Esophagus (tissue), 2 donors: ENCODE measurements at regions not wholly inside any gene's neighbourhood (a gene's known extent, or its start where the extent isn't known, plus 50 kb on each side); places are given as distances from the start of the nearest gene placed in this dataset.

Experiments
- H3K27ac ChIP-seq, 2 donors: one replicate each; pipeline ENCODE4 v1.5.1; 2013; ENCODE audit warnings: low read depth in 2 of 2, mild to moderate bottlenecking in 2 of 2, inconsistent platforms in 1 of 2, low read length in 1 of 2, moderate library complexity in 1 of 2
- H3K27me3 ChIP-seq, 2 donors: one replicate each; pipeline ENCODE4 v1.6.1; 2013; ENCODE audit warnings: low read length in 2 of 2, control low read depth in 1 of 2, mild to moderate bottlenecking in 1 of 2; ENCODE audit not compliant: insufficient read depth in 2 of 2, control insufficient read depth in 1 of 2
- H3K36me3 ChIP-seq, 2 donors: one replicate each; pipeline ENCODE4 v1.6.1; 2013; ENCODE audit warnings: low read length in 1 of 2; ENCODE audit not compliant: control insufficient read depth in 2 of 2, insufficient read depth in 2 of 2
- H3K4me1 ChIP-seq, 2 donors: one replicate each; pipeline ENCODE4 v1.6.1; 2013; ENCODE audit warnings: low read length in 1 of 2; ENCODE audit not compliant: control insufficient read depth in 2 of 2, insufficient read depth in 2 of 2
- H3K4me3 ChIP-seq, 2 donors: one replicate each; pipeline ENCODE4 v1.5.1; 2013; ENCODE audit warnings: low read length in 2 of 2, mild to moderate bottlenecking in 2 of 2, low read depth in 1 of 2, moderate library complexity in 1 of 2
- H3K9me3 ChIP-seq, 2 donors: one replicate each; pipeline ENCODE4 v1.6.1; 2013; ENCODE audit warnings: mild to moderate bottlenecking in 2 of 2, low read depth in 1 of 2, low read length in 1 of 2, moderate library complexity in 1 of 2; ENCODE audit not compliant: control insufficient read depth in 2 of 2, insufficient read depth in 1 of 2
- WGBS, 2 donors: extraction: QIAGEN DNeasy Blood & Tissue Kit; methylation state at CpG; one replicate each; pipeline ENCODE4 v1.1.7; 2013; 5-methylcytosine and 5-hydroxymethylcytosine counted together
- donor health status: healthy with polysubstance abuse.
- donor health status: Bipolar disorder and iron deficiency.

DNA sequence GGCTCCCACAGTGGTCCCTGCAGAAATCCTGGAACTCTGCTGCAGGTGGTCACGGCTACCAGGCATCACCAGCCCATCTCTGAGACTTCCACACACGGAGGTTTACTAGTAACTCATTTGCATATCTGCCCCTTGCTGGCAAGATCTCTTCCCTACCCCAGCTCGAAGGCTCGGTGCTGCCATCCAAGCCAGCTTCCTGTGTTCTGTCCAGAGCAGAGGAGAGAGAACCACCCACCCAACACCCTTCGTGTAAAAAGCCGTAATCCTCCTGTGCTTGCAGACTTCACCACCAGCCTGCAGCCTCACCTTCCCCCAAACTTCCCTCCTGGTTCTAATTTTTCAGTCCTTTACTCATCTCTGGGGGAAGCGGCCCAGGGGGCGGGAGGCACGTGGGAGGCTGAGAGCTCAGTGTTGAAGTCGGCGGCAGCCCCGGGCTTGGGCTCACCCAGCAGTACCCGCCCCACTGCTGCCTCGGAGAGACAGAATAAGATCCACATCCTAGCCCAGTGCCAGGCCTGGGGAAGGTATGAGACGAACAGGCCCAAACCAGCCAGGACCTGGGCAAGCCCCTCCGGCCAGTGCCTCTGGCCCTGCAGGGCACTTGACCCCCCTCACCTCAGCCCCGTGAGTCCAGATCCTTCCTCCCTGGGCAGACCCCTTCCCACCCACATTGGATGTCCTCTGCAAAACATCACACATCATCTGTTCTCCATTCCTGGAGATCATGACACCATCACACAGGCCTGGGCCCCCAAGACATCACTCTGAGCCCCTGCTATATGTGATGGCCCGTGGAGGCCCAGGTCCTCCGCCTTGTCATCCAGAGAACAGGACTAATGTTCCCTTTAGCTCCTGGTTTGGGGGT, 145.8 kb upstream of the ID2 start:
- peak overlapping the region in 1 of 2 donors; percentile 74 for H3K27ac ChIP-seq
- no peaks in the 10 kb centered on the region for H3K36me3 ChIP-seq

DNA sequence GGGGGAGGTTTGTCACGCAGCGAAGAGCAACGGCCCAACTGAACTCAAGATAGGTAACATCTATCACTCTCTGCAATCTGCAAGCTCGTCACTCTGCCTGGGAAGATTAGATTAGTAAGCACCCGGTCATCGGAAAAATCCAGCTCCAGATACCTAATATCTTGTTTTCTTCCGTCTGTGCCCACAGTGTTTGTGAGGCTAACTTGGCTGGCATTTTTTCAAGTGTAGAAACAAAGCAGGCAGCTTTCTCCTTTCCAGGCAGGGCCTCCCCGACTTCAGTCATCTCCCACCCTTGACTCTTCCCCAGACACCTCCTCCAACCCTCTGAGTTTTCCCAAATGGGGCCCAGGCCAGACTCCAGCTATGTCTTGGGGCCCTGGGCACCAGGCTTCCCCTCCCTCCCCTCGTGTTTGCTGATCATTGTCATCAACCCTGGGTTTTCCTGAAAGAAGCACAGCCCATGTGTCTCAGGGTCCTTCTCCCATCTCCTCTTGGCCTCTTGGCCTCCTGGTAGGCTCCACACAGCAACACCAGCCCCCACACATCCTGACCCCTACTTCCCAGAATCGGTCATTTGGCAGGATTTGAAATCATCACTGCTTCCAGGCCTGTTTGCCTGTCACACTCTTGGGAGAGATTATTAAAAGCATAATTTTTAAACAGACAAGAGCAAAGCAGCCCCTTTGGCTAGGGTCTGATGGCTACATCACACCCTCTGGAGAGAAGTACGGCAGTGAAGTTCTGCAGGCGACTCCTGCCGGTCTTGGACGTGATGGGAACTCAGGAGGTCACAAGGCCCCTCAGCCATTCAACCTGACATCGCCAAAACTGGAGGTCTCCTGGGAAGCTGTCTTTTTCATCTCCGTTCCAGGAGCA, 144.9 kb upstream of the ID2 start:
- 80 to 81% methylated on average over 16 of the region's 16 CpGs for WGBS, 2 donors
- Histone ChIP-seq H3K27ac (peak overlapping the region in 1 of 2 donors; percentile 0), H3K4me1 (peaks cover 3 to 43% of the 10 kb centered on the region in 2 donors)

More for the DNA sequence above, 145.8 kb upstream of the ID2 start:
- Histone ChIP-seq H3K9me3 (peaks cover 0 to 2% of the 10 kb centered on the region in 2 donors), H3K27me3 (no peaks in the 10 kb centered on the region), H3K4me1 (peaks cover 3 to 43% of the 10 kb centered on the region in 2 donors), H3K4me3 (no peak overlapping the region)
- WGBS, 2 donors: 60 to 72% methylated on average over 19 of the region's 19 CpGs

DNA sequence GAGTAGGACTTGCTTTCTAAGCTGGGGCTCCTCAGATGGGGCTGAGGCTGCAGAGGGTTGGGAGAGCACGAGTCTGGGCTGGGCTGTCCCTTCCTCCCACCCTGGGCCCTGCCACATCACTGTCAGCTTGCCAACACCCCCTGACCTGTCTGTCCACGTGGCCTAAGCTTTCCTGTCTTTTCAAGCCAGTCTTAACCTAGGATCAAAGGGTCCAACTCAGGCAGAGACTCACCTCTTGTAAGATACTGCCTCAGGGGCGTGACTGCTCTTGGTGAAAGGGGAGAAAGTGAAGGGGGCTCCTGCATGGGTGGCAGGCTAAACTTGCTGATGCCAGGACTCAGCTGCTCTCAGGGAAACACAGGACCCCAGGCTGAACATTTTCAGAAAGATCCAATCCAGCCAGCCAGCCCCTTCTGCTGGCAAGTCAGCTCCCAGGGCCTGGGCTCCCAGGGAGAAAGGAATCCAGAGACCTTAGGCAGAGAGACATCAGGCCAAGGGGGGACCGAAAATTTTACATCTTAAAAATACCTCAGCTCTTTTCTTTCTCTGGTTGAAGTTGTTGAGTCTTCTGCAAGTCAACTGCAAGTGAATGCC, 144.2 kb upstream of the ID2 start:
- Histone ChIP-seq H3K4me1 (peaks cover 3 to 43% of the 10 kb centered on the region in 2 donors), H3K36me3 (no peaks in the 10 kb centered on the region), H3K27ac (no peak overlapping the region), H3K4me3 (no peak overlapping the region), H3K9me3 (no peaks in the 10 kb centered on the region), H3K27me3 (no peaks in the 10 kb centered on the region)
- 72 to 79% methylated on average over 4 of the region's 4 CpGs for WGBS, 2 donors

More for the DNA sequence above, 144.9 kb upstream of the ID2 start:
- Histone ChIP-seq H3K9me3 (no peaks in the 10 kb centered on the region), H3K36me3 (no peaks in the 10 kb centered on the region), H3K4me3 (no peak overlapping the region), H3K27me3 (no peaks in the 10 kb centered on the region)

DNA sequence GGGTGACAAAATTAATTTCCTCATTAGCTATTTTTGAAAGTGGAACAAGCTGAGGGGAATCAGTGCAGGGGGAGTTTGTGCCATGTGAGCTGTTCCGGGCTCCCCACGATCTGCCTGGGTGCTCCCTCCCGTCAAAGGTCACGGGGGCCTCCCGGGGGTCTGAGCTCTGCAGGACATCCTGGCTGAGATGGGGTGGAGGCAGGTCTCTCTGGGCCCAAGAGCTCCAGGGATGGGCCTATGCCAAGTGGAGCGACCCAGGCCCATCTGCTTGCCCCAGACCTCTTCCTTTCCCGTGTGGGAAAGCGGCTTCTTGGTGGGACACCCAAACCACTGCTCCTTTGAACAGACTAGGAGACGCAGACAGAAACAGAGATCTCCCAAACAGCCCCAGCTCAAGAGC, 143.3 kb upstream of the ID2 start:
- Histone ChIP-seq H3K27ac (no peak overlapping the region), H3K9me3 (no peaks in the 10 kb centered on the region), H3K4me3 (no peak overlapping the region), H3K27me3 (no peaks in the 10 kb centered on the region), H3K36me3 (no peaks in the 10 kb centered on the region), H3K4me1 (peaks cover 3 to 43% of the 10 kb centered on the region in 2 donors)
- 84 to 90% methylated on average over 9 of the region's 9 CpGs for WGBS, 2 donors

DNA sequence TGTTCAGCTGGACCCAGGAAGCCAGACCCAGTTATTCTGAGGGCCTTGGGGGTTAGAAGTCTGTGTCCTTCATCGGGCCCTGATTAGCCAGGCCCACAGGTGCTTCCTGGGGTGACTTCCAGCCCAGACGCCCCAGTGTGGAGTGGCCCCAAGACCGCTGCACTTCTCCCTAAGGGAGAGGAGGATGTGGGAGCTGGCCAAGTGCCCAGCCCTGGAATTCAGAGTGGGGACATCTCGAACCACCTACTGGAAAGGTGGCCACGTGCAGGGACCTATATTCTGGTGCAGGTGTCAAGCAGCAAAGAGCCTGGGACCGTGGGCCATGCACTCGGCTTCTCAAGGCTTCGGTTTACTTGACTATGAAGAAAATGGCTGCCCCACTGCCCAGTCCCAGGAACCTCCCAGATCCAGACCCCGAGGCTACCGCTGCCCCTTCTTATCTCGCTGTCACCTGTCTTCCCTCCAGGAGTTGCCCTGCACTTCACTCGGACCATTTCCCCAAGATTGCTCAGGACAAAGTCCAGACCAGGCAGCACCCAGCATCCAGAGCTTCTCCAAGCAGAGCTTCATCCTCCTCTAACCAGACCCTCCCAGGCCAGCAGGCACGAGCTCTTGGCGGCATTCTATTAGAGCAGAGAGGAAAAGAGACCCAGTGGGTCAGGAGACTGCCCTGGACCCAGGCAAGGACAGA, 142.8 kb upstream of the ID2 start:
- H3K36me3 ChIP-seq: no peaks in the 10 kb centered on the region
- WGBS, 2 donors: 78 to 86% methylated on average over 14 of the region's 14 CpGs
- no peak overlapping the region for H3K4me3 ChIP-seq
- H3K4me1 ChIP-seq: peaks cover 3 to 43% of the 10 kb centered on the region in 2 donors
- peak overlapping the region; percentile 76 to 77 for H3K27ac ChIP-seq
- H3K9me3 ChIP-seq: no peaks in the 10 kb centered on the region
- no peaks in the 10 kb centered on the region for H3K27me3 ChIP-seq

DNA sequence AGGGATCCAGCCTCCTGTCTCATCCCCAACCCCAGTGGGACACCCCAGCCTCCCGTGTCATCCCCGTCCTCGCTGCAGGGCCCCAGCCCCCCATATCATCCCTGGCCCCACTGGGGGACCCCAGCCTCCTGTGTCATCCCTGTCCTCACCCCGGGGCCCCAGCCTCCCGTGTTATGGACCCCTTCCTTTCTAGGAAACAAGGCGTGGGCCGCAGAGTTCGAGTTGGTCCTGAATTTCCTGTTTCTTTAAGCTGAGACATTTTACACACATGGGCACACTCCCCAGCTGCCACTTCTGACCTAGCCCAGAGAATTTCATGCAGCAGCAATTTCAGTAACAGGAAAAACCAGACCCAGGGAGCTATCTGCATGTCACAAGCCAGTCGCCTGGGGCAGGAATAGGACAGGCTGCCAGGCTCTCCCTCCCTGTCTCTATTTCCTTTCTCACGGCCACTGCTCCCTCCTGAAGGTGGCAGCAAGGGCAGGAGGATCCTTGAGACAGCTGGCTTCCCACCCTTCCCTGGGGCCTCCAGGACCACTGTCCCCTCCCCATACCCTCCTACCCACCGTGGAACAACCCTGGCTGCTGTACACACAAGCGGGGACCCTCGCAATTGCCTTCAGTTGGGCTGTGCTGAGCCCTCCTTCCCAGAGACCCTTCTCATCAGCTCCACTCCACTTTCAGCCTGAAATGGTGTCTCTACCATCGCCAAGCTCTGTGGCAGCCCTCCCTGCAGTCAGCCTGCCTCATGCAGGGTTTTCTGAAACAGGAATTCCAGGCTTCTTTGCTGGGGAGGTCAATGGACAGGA, 141.9 kb upstream of the ID2 start:
- Histone ChIP-seq H3K4me3 (no peak overlapping the region), H3K27ac (peak overlapping the region; percentile 76 to 77), H3K27me3 (no peaks in the 10 kb centered on the region), H3K9me3 (no peaks in the 10 kb centered on the region), H3K36me3 (no peaks in the 10 kb centered on the region), H3K4me1 (peaks cover 3 to 36% of the 10 kb centered on the region in 2 donors)
- 59 to 61% methylated on average over 14 of the region's 14 CpGs for WGBS, 2 donors

DNA sequence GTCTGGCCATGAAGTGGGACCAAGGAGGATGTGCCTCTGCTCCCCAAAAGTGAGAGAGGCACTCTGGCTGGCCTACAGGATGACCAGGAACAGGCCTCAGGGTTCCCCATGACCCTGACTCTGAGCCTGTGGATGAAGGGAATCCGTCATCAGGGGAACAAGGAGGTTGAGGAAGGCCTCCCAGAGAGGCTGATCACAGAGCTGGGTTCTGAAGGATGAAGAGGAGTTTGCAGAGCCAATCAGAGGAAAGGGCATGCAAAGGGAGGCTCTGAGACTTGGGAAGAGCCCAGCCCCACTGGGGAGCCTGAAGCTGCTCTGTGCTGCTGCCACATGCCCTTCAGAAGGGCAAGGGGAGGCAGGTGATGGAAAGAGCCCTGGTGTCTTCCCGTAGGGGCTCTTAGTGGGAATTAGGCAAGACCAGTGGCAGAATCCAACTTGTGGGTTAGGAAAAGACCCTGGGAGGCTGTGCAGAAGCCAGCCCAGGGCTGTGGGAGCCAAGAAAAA, 141.3 kb upstream of the ID2 start:
- Histone ChIP-seq H3K36me3 (no peaks in the 10 kb centered on the region), H3K4me1 (peaks cover 5 to 30% of the 10 kb centered on the region in 2 donors), H3K9me3 (no peaks in the 10 kb centered on the region), H3K27ac (peak overlapping the region in 1 of 2 donors; percentile 45), H3K27me3 (no peaks in the 10 kb centered on the region), H3K4me3 (no peak overlapping the region)
- 88 to 93% methylated on average over 2 of the region's 2 CpGs for WGBS, 2 donors

DNA sequence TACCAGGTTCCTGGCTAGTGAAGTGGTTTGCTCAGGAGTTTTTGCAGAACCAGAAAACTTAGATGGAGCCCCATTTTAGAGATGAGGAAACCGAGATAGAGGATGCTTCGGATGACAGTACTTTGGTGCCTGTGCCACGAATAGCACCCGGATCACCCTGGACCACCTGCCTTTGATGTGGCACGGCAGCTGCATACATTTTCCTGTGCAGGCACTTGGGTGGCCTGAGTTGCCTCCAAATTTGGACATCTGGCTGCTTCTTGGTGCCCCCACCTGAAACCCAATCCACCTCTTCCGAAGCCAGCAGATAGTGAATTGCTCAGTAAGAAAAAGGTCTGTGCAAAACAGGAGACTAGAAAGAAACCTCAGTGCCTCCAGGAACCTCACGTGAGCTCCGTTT, 140.6 kb upstream of the ID2 start:
- H3K36me3 ChIP-seq: no peaks in the 10 kb centered on the region
- H3K27ac ChIP-seq: no peak overlapping the region
- H3K4me3 ChIP-seq: no peak overlapping the region
- H3K27me3 ChIP-seq: no peaks in the 10 kb centered on the region
- peaks cover 5 to 24% of the 10 kb centered on the region in 2 donors for H3K4me1 ChIP-seq
- no peaks in the 10 kb centered on the region for H3K9me3 ChIP-seq
- 87% methylated on average over 8 of the region's 8 CpGs for WGBS, 2 donors
